HEK293T (cell line): ENCODE measurements at regions not wholly inside any gene's neighbourhood (a gene's known extent, or its start where the extent isn't known, plus 50 kb on each side); places are given as distances from the start of the nearest gene placed in this dataset.
"Not testable (repeated sequence)": the region's sequence is repeated elsewhere in the genome, so short reads cannot be mapped to it uniquely, and the experiment has no call there.

Source experiments
- ARNT ChIP-seq: fragments of 450-650 bp; IDR thresholded peaks from 2 replicates; pipeline ENCODE4 v1.6.1; 2017; ENCODE audit warnings: mild to moderate bottlenecking
- BHLHE40 ChIP-seq: fragments of 450-650 bp; IDR thresholded peaks from 2 replicates; pipeline ENCODE4 v1.6.1; 2016; ENCODE audit warnings: mild to moderate bottlenecking, moderate library complexity, borderline replicate concordance
- CTBP1 ChIP-seq: fragments of 450-650 bp; IDR thresholded peaks from 2 replicates; pipeline ENCODE4 v1.6.1; 2016; ENCODE audit warnings: borderline replicate concordance
- ELF4 ChIP-seq: fragments of 450-650 bp; IDR thresholded peaks from 2 replicates; pipeline ENCODE4 v1.6.1; 2017; ENCODE audit warnings: antibody characterized with exemption
- FOXA1 ChIP-seq: fragments of 450-650 bp; IDR thresholded peaks from 2 replicates; pipeline ENCODE4 v1.6.1; 2016; ENCODE audit warnings: mild to moderate bottlenecking
- FOXK2 ChIP-seq: fragments of 450-650 bp; IDR thresholded peaks from 2 replicates; pipeline ENCODE4 v1.6.1; 2016; ENCODE audit warnings: mild to moderate bottlenecking
- FOXM1 ChIP-seq: fragments of 450-650 bp; IDR thresholded peaks from 2 replicates; pipeline ENCODE4 v1.6.1; 2017; ENCODE audit warnings: mild to moderate bottlenecking, borderline replicate concordance
- L3MBTL2 ChIP-seq: fragments of 450-650 bp; conservative IDR thresholded peaks from 2 replicates; pipeline ENCODE4 v1.6.1; 2016; ENCODE audit warnings: mild to moderate bottlenecking
- LEF1 ChIP-seq: fragments of 450-650 bp; IDR thresholded peaks from 2 replicates; pipeline ENCODE4 v1.6.1; 2017; ENCODE audit warnings: mild to moderate bottlenecking, borderline replicate concordance
- NFRKB ChIP-seq: fragments of 450-650 bp; IDR thresholded peaks from 2 replicates; pipeline ENCODE4 v1.6.1; 2016; ENCODE audit warnings: mild to moderate bottlenecking, moderate library complexity
- SP1 ChIP-seq: fragments of 450-650 bp; IDR thresholded peaks from 2 replicates; pipeline ENCODE4 v1.6.1; 2017
- SUZ12 ChIP-seq: fragments of 450-650 bp; IDR thresholded peaks from 2 replicates; pipeline ENCODE4 v1.6.1; 2016; ENCODE audit warnings: mild to moderate bottlenecking
- TARDBP ChIP-seq: fragments of 450-650 bp; IDR thresholded peaks from 2 replicates; pipeline ENCODE4 v1.6.1; 2016

DNA sequence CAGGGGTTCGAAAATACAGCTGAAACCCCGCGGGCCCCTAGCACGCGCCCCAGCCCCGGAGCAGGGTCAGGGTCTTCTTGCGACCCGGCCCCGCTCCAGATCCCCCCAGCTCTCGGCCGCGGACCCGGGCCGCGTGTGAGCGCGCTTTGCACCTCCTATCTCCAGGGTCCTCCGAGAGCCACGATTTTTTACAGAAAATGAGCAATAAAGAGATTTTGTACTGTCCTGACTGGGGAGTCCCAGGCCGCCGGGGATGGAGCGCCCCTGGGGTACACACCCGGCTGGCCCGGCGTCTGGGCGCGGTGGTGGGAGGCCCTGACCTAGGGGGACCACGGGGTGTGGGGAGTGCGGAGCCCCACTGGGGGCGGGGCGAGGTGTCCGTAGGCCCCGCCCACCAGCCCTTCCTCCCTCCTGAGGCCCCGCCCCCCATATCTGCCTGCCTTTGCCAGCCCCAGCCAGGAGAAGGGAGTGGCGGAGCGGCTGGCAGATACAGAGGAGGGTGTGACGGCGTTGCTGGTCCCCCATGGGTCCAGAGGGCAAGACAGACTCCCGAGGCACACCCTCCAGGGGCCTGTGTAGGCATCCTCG is 92.7 kb upstream of the HMX1 start:
- TF ChIP-seq ARNT, BHLHE40, ELF4, CTBP1, SP1, NFRKB, SUZ12, FOXM1, FOXK2, LEF1, TARDBP, L3MBTL2, FOXA1: not testable (repeated sequence)
